NCI-H748 (cell line): ENCODE measurements at regions not wholly inside any gene's neighbourhood (a gene's known extent, or its start where the extent isn't known, plus 50 kb on each side); places are given as distances from the start of the nearest gene placed in this dataset.

ENCODE experiments used
- DNase-seq: peaks from one replicate; lab custom pipeline; 2025; ENCODE audit not compliant: unreplicated experiment; lab: John Stamatoyannopoulos, UW

GRCh38 chr16:54739381-54739780, 191.3 kb upstream of the IRX5 start:
- DNase-seq, result no peak

- no peak for DNase-seq
Measured at GRCh38 chr16:54734156-54734555, 196.5 kb upstream of the IRX5 start.

DNA sequence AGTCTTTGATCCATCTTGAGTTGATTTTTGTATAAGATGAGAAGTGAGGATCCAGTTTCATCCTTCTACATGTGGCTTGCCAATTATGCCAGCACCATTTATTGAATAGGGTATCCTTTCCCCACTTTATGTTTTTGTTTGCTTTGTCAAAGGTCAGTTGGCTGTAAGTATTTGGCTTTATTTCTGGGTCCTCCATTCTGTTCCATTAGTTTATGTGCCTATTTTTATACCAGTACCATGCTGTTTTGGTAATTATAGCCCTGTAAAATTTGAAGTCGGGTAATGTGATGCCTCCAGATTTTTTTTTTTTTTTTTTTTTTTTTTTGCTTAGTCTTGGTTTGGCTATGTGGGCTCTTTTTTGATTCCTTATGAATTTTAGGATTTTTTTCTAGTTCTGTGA, 203.0 kb upstream of the IRX5 start:
- peak; percentile 85 for DNase-seq

DNA sequence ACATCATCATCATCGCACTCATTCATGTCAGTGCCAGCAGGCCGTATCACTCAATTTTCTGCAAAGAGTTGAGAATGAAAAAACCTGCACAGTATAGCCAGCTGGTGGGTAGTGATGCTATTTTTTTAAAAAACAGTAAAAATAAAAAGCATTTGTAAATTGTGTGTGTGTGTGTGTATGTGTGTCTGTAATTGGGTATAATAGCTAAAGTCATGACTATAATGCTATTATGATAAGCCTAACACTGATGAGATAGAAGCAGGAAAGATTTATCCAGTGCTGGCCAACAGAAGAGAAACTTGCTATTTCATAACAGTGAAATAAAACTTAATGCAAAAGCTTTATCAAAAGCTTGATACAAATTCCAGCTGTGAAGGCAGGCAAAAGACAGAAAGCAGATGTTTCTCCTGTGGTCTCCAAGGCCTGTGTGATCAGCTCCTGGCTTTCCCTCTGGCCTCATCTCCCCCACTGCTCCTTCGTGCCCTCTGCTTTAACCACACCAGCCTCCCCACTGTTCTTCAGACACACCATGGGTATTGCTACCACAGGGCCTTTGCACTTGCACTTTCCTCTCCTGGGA, 206.2 kb upstream of the IRX5 start:
- DNase-seq, result no peak

GRCh38 chr16:54722210-54722676, 208.4 kb upstream of the IRX5 start:
- no peak for DNase-seq

DNA sequence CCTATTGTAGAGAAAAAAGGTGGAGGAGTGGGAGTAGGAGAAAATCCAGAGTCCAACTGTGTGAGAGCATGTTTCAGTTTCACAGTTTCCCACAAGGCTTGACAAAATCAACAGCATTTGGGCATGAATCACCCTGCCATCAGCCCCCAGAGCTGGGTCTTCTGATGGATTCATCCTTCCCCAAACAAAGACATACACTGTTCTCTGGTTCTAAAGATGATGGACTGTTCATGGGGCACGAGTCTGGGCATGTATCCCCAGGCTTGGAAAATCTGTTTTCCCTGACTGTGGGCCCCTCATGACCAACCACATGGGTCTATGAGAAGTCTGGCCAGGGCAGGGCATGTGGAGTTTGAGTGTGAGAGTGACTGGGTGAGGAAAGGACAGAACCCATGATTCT, 210.4 kb upstream of the IRX5 start:
- DNase-seq, result no peak

DNA sequence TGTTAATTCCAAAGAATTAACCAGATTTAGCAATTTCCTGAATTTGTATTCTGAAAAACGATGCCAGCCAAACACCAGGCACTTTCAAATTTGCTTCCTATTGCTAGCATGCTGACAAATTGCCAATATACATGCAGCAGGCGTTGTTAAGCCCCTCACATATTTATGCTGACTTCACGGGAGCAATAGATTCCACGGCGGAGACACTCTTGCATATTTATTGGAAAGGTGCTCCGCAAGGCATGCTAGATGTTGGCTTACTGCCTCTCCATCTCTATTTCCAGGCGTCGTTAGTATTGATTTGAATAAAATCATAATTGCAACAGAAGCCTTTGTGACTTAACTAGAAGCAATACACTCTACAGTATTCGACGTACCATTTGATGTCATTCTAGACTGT, 211.0 kb upstream of the IRX5 start:
- no peak for DNase-seq

GRCh38 chr16:54718376-54718775, 212.3 kb upstream of the IRX5 start:
- DNase-seq, result peak; percentile 25

DNA sequence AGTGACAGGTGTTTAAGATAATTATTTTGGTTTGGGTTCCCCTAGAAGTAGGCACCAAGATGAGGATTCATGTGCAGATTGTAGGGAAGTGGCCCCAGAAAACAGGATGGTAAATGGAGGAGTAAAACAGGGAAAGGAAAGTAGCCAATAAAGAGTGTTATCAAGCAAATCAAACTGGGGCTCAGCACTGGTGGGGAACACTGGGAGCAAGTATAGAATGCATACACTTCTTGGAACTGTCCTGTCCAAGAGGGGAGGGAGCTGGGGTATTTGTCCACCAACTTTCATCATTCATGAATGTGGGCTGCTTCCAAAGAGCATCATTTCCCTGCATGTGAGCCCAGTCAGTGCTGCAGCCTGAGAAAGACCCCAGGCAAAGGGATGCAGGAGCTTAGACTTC, 215.7 kb upstream of the IRX5 start:
- DNase-seq, result no peak

GRCh38 chr16:54712866-54713265, 217.8 kb upstream of the IRX5 start:
- DNase-seq, result no peak

DNA sequence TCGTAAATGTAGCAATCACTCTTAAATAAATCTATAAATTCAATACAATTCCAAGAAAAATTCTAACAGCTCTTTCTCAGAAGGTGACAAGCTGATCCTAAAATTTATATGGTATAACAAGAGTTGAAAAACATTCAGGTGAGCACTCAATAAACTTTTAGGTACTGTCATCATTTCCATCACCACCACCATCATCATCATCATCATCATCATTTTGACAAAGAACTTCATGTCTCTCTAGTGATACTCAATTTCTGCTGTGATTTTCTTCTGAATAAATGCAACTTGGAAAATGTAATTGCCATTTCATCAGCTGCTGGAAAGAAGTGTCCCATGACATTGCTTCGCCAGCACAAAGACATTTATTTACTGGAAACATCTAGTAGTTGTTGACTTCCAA, 222.9 kb upstream of the IRX5 start:
- no peak for DNase-seq

- DNase-seq, result no peak
Measured at GRCh38 chr16:54706406-54706805, 224.3 kb upstream of the IRX5 start.

DNA sequence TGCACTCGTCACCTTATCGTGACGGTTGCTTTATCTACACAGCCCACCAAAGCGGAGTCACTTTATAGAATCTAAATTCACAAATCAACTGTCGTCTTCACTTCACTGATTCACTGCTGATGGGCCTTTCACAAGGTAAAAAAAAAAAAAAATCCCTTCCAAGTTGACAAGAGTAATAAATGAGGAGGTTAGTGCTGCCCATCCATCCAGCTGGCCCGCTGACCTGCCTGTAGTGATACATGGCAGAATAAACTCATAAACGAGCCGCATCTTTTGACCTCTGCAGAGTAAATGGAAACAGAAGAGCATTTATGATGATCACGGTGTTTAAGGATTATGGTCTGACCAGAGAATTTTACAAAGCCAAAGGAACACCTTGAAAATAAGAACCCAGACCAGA, 227.3 kb upstream of the IRX5 start:
- DNase-seq, result no peak

GRCh38 chr16:54699656-54700055, 231.0 kb upstream of the IRX5 start:
- no peak for DNase-seq

DNA sequence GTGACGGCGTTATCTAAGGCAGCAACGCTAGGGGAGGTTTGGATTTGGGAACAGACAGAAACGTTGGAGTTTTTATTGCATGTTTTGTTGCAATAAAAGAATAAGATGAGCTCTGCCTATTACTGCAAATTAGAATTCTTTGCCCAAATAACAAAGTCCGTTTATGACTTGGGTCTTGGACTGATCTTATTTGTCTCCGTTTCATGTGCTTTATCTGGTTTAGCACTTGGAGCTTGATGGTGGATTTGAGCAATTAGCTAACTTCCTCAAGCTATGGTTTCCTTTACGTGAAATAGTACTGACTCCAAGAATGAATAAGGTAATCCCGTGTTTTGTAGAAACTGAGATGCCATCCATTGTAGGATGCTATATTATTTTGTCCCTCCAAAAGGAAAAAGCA, 233.0 kb upstream of the IRX5 start:
- no peak for DNase-seq

- DNase-seq, result no peak
Measured at GRCh38 chr16:54696970-54697369, 233.7 kb upstream of the IRX5 start.

- peak; percentile 73 for DNase-seq
Measured at GRCh38 chr16:54696522-54696921, 234.1 kb upstream of the IRX5 start.

DNA sequence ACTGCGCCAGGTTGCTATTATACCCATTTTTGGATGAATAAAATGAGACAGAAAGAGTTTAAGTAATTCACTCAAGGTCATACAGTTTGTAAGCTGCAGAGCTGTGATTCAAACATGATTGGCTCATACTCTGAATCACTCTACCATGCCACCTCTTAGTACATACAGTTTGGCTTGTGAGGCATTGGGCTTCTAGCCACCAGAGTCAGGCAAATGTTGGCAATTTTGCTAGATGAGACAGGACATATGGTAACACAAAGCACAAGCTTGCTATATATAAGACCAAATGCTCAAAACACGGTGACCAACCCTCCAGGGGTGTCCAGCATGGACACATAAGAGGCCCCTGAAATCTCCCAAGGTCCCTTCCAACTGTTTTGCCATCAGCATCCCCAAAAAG, 236.0 kb upstream of the IRX5 start:
- DNase-seq, result no peak

DNA sequence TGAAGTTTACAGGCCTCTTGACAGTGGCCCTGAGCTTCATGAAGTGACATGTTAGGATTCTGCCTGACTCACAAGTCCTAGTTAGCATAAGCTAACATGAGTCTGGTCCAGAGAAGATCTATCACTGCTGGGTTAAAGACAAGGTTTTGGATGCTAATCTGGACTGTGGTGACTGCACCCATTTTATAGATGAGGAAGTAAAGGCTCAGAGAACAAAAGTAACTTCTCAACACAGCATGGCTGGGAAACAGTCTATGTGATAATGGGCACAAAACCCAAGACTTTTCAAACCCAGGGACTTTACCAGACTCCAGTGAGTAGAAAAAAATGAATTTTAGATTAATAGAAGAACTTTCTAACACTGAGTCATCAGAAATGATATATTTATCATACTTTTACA, 236.8 kb upstream of the IRX5 start:
- no peak for DNase-seq

GRCh38 chr16:54690710-54691109, 240.0 kb upstream of the IRX5 start:
- no peak for DNase-seq

- no peak for DNase-seq
Measured at GRCh38 chr16:54690306-54690705, 240.4 kb upstream of the IRX5 start.

DNA sequence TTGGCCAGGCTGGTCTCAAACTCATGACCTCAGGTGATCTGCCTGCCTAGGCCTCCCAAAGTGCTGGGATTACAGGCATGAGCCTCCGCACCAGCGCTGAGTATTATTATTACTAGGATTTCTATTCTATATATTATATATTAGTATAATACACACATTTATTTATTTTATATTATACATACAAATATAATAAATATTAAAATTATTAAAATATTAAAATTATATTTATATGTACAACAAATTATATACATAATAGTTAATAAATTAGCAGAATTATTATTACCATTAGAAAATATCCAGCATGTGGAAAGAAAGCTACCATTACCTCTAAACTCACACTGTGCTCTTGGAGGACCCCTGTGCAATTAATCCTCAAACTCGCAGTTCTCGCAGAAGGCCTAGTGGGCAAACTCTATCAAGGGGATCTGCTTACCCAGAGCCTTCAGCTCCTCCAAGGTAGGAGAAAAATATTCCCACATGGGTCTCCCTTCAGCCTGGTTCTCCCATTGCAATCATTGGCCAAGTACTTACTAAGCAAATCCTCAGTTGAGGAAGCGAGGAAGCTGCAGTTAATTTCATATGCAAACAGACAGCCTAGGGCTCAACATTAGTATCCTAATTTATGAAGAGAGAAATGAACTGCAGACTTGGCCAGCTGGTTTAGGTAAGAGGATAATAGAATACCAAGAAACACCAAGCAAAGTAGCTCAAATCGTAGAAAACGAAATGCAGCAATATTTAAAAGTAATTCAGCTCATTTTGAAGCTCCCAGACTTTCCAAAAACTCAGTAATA, 241.4 kb upstream of the IRX5 start:
- DNase-seq, result no peak

DNA sequence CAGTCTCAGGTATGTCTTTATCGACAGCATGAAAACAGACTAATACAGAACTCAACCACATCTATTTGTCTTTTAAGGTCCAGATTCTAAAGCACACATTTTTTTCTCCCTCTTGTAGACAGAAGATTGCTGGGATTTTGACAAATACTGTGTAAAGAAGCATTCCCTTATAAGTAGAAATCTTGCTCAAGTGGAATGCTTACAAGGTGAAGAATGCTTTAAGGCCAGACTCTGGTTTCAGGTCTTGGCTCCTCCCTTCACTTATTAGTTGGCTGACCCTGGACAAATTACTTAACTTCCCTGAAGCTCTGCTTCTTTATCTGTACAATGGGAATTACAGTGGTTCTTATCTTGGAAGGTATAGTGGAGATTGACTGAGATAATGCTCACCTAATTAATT, 242.3 kb upstream of the IRX5 start:
- DNase-seq, result no peak
